ENCODE measurements at regions not wholly inside any gene's neighbourhood (a gene's known extent, or its start where the extent isn't known, plus 50 kb on each side); places are given as distances from the start of the nearest gene placed in this dataset.

GRCh38 chr13:84847107-84847506 lies 952.1 kb downstream of the SLITRK6 start:
- peaks cover 0 to 3% (median 0%) of the 10 kb centered on the region in 3 donors for H3K4me1 ChIP-seq
- WGBS, 2 donors (ENCODE audit: low coverage in 1 of 2) = 56 to 67% methylated on average over 1 of the region's 1 CpG
- no peak overlapping the region for H3K27ac ChIP-seq
- TF ChIP-seq CTCF (IDR thresholded peaks at IDR 0.05) (no peak), POLR2AphosphoS5 (IDR thresholded peaks at IDR 0.05) (no peak), POLR2A (IDR thresholded peaks at IDR 0.05) (no peak), EP300 (IDR thresholded peaks at IDR 0.05) (no peak)
- no peak for ATAC-seq
- H3K36me3 ChIP-seq = no peaks in the 10 kb centered on the region
- no peak overlapping the region for H3K4me3 ChIP-seq
- no peaks in the 10 kb centered on the region for H3K27me3 ChIP-seq
- no peaks in the 10 kb centered on the region for H3K9me3 ChIP-seq

GRCh38 chr13:84845907-84846619 lies 953.2 kb downstream of the SLITRK6 start:
- no peaks in the 10 kb centered on the region for H3K36me3 ChIP-seq
- H3K4me3 ChIP-seq = no peak overlapping the region
- H3K4me1 ChIP-seq = peaks cover 0 to 3% (median 0%) of the 10 kb centered on the region in 3 donors
- 17 to 28% methylated on average over 2 to 3 of the region's 4 CpGs for WGBS, 2 donors (ENCODE audit: low coverage in 1 of 2)
- no peak for ATAC-seq
- H3K27ac ChIP-seq = no peak overlapping the region
- TF ChIP-seq CTCF (IDR thresholded peaks at IDR 0.05) = no peak
- TF ChIP-seq POLR2A (IDR thresholded peaks at IDR 0.05) = no peak
- TF ChIP-seq POLR2AphosphoS5 (IDR thresholded peaks at IDR 0.05) = no peak
- no peak for TF ChIP-seq EP300 (IDR thresholded peaks at IDR 0.05)
- H3K27me3 ChIP-seq = no peaks in the 10 kb centered on the region
- no peaks in the 10 kb centered on the region for H3K9me3 ChIP-seq

- ATAC-seq = no peak
- TF ChIP-seq EP300 (IDR thresholded peaks at IDR 0.05) (no peak), POLR2AphosphoS5 (IDR thresholded peaks at IDR 0.05) (no peak), POLR2A (IDR thresholded peaks at IDR 0.05) (no peak), CTCF (IDR thresholded peaks at IDR 0.05) (no peak)
- Histone ChIP-seq H3K27ac (no peak overlapping the region), H3K36me3 (no peaks in the 10 kb centered on the region), H3K27me3 (no peaks in the 10 kb centered on the region), H3K4me3 (no peak overlapping the region), H3K9me3 (no peaks in the 10 kb centered on the region), H3K4me1 (peaks cover 0 to 3% (median 0%) of the 10 kb centered on the region in 3 donors)
- WGBS, 2 donors (ENCODE audit: low coverage in 1 of 2) = 15 to 25% methylated on average over 1 of the region's 1 CpG
Measured at GRCh38 chr13:84844473-84844872, 954.7 kb downstream of the SLITRK6 start.

GRCh38 chr13:84843368-84843767 lies 955.9 kb downstream of the SLITRK6 start:
- 56 to 71% methylated on average over 1 of the region's 1 CpG for WGBS, 2 donors (ENCODE audit: low coverage in 1 of 2)
- no peak for ATAC-seq
- no peak overlapping the region for H3K4me3 ChIP-seq
- no peaks in the 10 kb centered on the region for H3K9me3 ChIP-seq
- TF ChIP-seq EP300 (IDR thresholded peaks at IDR 0.05) (no peak), POLR2AphosphoS5 (IDR thresholded peaks at IDR 0.05) (no peak), CTCF (IDR thresholded peaks at IDR 0.05) (no peak), POLR2A (IDR thresholded peaks at IDR 0.05) (no peak)
- H3K27ac ChIP-seq = no peak overlapping the region
- H3K27me3 ChIP-seq = no peaks in the 10 kb centered on the region
- H3K36me3 ChIP-seq = no peaks in the 10 kb centered on the region
- H3K4me1 ChIP-seq = peaks cover 0 to 3% (median 0%) of the 10 kb centered on the region in 3 donors

GRCh38 chr13:84834201-84834600 lies 951.9 kb upstream of the SLITRK1 start:
- H3K9me3 ChIP-seq = no peaks in the 10 kb centered on the region
- no peaks in the 10 kb centered on the region for H3K36me3 ChIP-seq
- 73 to 89% methylated on average over 2 of the region's 2 CpGs for whole genome bisulfite sequencing, 2 donors (ENCODE audit: low coverage in 1 of 2)
- no peak overlapping the region for H3K4me3 ChIP-seq
- no peak for ATAC-seq
- TF ChIP-seq EP300 (IDR thresholded peaks at IDR 0.05) (no peak), CTCF (IDR thresholded peaks at IDR 0.05) (no peak), POLR2A (IDR thresholded peaks at IDR 0.05) (no peak), POLR2AphosphoS5 (IDR thresholded peaks at IDR 0.05) (no peak)
- no peak overlapping the region for H3K27ac ChIP-seq
- H3K4me1 ChIP-seq = no peaks in the 10 kb centered on the region
- no peaks in the 10 kb centered on the region for H3K27me3 ChIP-seq
